Upper lobe of right lung (tissue), 1 donor: ENCODE measurements at regions not wholly inside any gene's neighbourhood (a gene's known extent, or its start where the extent isn't known, plus 50 kb on each side); places are given as distances from the start of the nearest gene placed in this dataset.

Source experiments
- ATAC-seq: fragments of 200-7000 bp; cut with Tn5 transposase; one replicate; pipeline ENCODE4 v1.9.1; 2020; ENCODE audit warnings: mild to moderate bottlenecking, moderate library complexity
- DNase-seq: peaks from one replicate; pipeline ENCODE4 v3.0.0-alpha.2; 2020
- H3K27ac ChIP-seq: fragments of 200-600 bp; one replicate; pipeline ENCODE4 v1.8.0; 2022
- H3K27me3 ChIP-seq: fragments of 200-600 bp; one replicate; pipeline ENCODE4 v1.8.0; 2022; ENCODE audit warnings: mild to moderate bottlenecking
- H3K36me3 ChIP-seq: fragments of 200-600 bp; one replicate; pipeline ENCODE4 v1.8.0; 2022
- H3K4me1 ChIP-seq: fragments of 200-600 bp; one replicate; pipeline ENCODE4 v1.8.0; 2022
- H3K4me3 ChIP-seq: fragments of 200-600 bp; one replicate; pipeline ENCODE4 v1.8.0; 2022; ENCODE audit warnings: mild to moderate bottlenecking
- H3K9me3 ChIP-seq: fragments of 200-600 bp; one replicate; pipeline ENCODE4 v1.8.0; 2022
- CTCF ChIP-seq: fragments of 200-600 bp; IDR thresholded peaks from one replicate; pipeline ENCODE4 v1.8.0; 2022; ENCODE audit warnings: antibody characterized with exemption
- intact Hi-C: fragments of 100-400 bp; cut with DNase I; formaldehyde crosslinking; loops from one replicate; pipeline ENCODE4 v1.11.0; 2022
- donor health status: DM: no; HTN: yes; CAD: no; lungs with severe emphysema.

GRCh38 chr4:89599026-89599425, 237.9 kb downstream of the SNCA start:
- H3K27ac ChIP-seq: no peak overlapping the region
- TF ChIP-seq CTCF: no peak
- no peaks in the 10 kb centered on the region for H3K27me3 ChIP-seq
- H3K4me1 ChIP-seq: no peaks in the 10 kb centered on the region
- ATAC-seq (no peak), DNase-seq (no peak)
- no peaks in the 10 kb centered on the region for H3K9me3 ChIP-seq
- no peak overlapping the region for H3K4me3 ChIP-seq
- intact Hi-C loops: no loop called here
- H3K36me3 ChIP-seq: no peaks in the 10 kb centered on the region

- no peak overlapping the region for H3K27ac ChIP-seq
- no peak overlapping the region for H3K4me3 ChIP-seq
- TF ChIP-seq CTCF: peak; percentile 15
- intact Hi-C loops: no loop called here
- H3K27me3 ChIP-seq: no peaks in the 10 kb centered on the region
- DNase-seq (no peak), ATAC-seq (no peak)
- no peaks in the 10 kb centered on the region for H3K36me3 ChIP-seq
- H3K9me3 ChIP-seq: no peaks in the 10 kb centered on the region
- H3K4me1 ChIP-seq: no peaks in the 10 kb centered on the region
Measured at GRCh38 chr4:89598602-89599001, 238.4 kb downstream of the SNCA start.

- intact Hi-C loops: no loop called here
- no peak for TF ChIP-seq CTCF
- ATAC-seq (no peak), DNase-seq (no peak)
- no peaks in the 10 kb centered on the region for H3K36me3 ChIP-seq
- H3K27me3 ChIP-seq: no peaks in the 10 kb centered on the region
- H3K27ac ChIP-seq: no peak overlapping the region
- no peak overlapping the region for H3K4me3 ChIP-seq
- H3K4me1 ChIP-seq: no peaks in the 10 kb centered on the region
- no peaks in the 10 kb centered on the region for H3K9me3 ChIP-seq
Measured at GRCh38 chr4:89595125-89595789, 241.7 kb downstream of the SNCA start.

- no peak for TF ChIP-seq CTCF
- intact Hi-C loops: no loop called here
- Histone ChIP-seq H3K27me3 (no peaks in the 10 kb centered on the region), H3K36me3 (no peaks in the 10 kb centered on the region), H3K27ac (no peak overlapping the region), H3K4me3 (no peak overlapping the region), H3K9me3 (no peaks in the 10 kb centered on the region), H3K4me1 (no peaks in the 10 kb centered on the region)
- ATAC-seq (no peak), DNase-seq (no peak)
Measured at GRCh38 chr4:89590128-89590527, 246.8 kb downstream of the SNCA start.

DNA sequence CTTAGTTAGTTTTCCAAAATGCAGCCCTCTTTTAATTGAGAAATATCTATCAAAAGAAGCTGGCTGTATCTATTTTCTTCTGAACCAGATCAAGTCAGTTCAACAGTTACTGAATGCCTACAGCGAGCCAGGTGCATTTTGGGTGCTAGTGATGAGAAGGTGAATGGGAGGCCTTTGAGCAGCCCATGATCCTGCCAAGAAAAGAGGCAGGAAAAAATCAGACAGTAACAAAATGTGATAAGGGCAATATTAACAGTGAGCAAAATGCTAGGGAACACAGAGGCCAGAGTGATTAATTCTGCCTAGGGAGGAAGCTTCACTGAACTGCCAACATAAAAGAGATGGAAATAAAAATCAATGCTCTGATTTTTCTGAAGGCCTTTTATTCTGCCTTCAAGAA, 248.5 kb downstream of the SNCA start:
- Histone ChIP-seq H3K4me3 (no peak overlapping the region), H3K4me1 (no peaks in the 10 kb centered on the region), H3K36me3 (no peaks in the 10 kb centered on the region), H3K27ac (no peak overlapping the region), H3K9me3 (no peaks in the 10 kb centered on the region), H3K27me3 (no peaks in the 10 kb centered on the region)
- no peak for TF ChIP-seq CTCF
- intact Hi-C loops: no loop called here
- DNase-seq (no peak), ATAC-seq (no peak)

DNA sequence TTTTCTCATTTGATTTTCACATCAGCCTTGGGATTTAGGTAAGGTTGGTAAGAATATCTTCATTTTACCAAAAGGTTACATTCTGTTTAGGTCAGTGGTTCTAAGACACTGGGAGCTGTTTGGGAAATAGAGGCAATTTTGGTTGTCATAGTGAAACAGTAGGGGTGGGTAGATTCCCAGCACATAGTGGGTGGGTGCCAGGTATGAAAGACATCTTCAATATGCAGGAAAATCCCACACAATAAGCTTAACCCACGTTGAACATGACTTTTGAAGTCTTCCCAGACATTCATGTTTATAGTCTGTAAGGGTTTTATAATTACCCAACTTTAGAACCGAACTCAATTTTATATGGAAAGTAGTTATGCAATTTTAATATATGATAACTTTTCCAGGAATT, 249.6 kb downstream of the SNCA start:
- intact Hi-C loops: no loop called here
- TF ChIP-seq CTCF: no peak
- H3K9me3 ChIP-seq: no peaks in the 10 kb centered on the region

More for the DNA sequence above, 249.6 kb downstream of the SNCA start:
- no peak for DNase-seq
- Histone ChIP-seq H3K4me1 (no peaks in the 10 kb centered on the region), H3K36me3 (no peaks in the 10 kb centered on the region), H3K27me3 (no peaks in the 10 kb centered on the region), H3K27ac (no peak overlapping the region), H3K4me3 (no peak overlapping the region)
- no peak for ATAC-seq
